HepG2 (cell line): ENCODE measurements at regions not wholly inside any gene's neighbourhood (a gene's known extent, or its start where the extent isn't known, plus 50 kb on each side); places are given as distances from the start of the nearest gene placed in this dataset.
A peak's percentile ranks its signal among the peaks of the same experiment; 100 is the strongest.

Source experiments
- ATF7-NPFF ChIP-seq: sonication (generic); formaldehyde crosslinking; IDR thresholded peaks from 2 replicates; pipeline ENCODE4 v1.8.1; 2023; ENCODE audit warnings: mild to moderate bottlenecking, low read depth, missing genetic modification reagents, moderate library complexity
- CENPT ChIP-seq: sonication (generic); formaldehyde crosslinking; IDR thresholded peaks from 2 replicates; pipeline ENCODE4 v1.8.0; 2022; ENCODE audit warnings: low read depth, mild to moderate bottlenecking, moderate library complexity, missing genetic modification reagents
- EP300 ChIP-seq, 3 experiments: sonication (generic) in 1 of 3; formaldehyde crosslinking in 1 of 3; IDR thresholded peaks; 2 replicates each; pipeline versions ENCODE4 v1.5.1 to v1.6.1; 2011 to 2020; ENCODE audit warnings: low read depth in 2 of 3, low read length in 2 of 3, borderline replicate concordance in 1 of 3, improper control_type of control experiment in 1 of 3, mild to moderate bottlenecking in 1 of 3, missing genetic modification reagents in 1 of 3, moderate library complexity in 1 of 3
- FOXP1 ChIP-seq, 2 experiments: fragments of 450-650 bp in 1 of 2; IDR thresholded peaks; 2 replicates each; pipeline ENCODE4 v1.6.1; 2017 to 2018; ENCODE audit warnings: antibody characterized with exemption in 1 of 2
- HES4 ChIP-seq: sonication (generic); formaldehyde crosslinking; IDR thresholded peaks from 2 replicates; pipeline ENCODE4 v1.9.0; 2021; ENCODE audit warnings: mild to moderate bottlenecking, missing genetic modification reagents, borderline replicate concordance
- IRF1 ChIP-seq: sonication (generic); formaldehyde crosslinking; IDR thresholded peaks from 2 replicates; pipeline ENCODE4 v1.4.0; 2020; ENCODE audit warnings: low read depth, mild to moderate bottlenecking, missing genetic modification reagents
- KDM3A ChIP-seq: IDR thresholded peaks from 2 replicates; pipeline ENCODE4 v1.6.1; 2018; ENCODE audit warnings: low read depth, missing compliant biosample characterization
- KDM5B ChIP-seq: sonication (generic); formaldehyde crosslinking; IDR thresholded peaks from 2 replicates; pipeline ENCODE4 v1.4.0; 2020; ENCODE audit warnings: missing genetic modification reagents, mild to moderate bottlenecking, borderline replicate concordance
- MEIS1 ChIP-seq: sonication (generic); formaldehyde crosslinking; IDR thresholded peaks from 2 replicates; pipeline ENCODE4 v1.9.0; 2021; ENCODE audit warnings: mild to moderate bottlenecking, missing genetic modification reagents, moderate library complexity, borderline replicate concordance
- NCOR1 ChIP-seq: fragments of 200-600 bp; sonication (generic); IDR thresholded peaks from 2 replicates; pipeline ENCODE4 v1.7.0; 2017; ENCODE audit warnings: antibody characterized with exemption, low read length, borderline replicate concordance
- PHF20 ChIP-seq: sonication (generic); formaldehyde crosslinking; IDR thresholded peaks from 2 replicates; pipeline ENCODE4 v1.5.0; 2020; ENCODE audit warnings: mild to moderate bottlenecking, missing genetic modification reagents
- RNF2 ChIP-seq: fragments of 450-650 bp; conservative IDR thresholded peaks from 2 replicates; pipeline ENCODE4 v1.6.1; 2016; ENCODE audit warnings: low read depth
- RXRB ChIP-seq: IDR thresholded peaks from 2 replicates; pipeline ENCODE4 v1.6.1; 2016; ENCODE audit warnings: borderline replicate concordance, missing genetic modification reagents, missing compliant biosample characterization
- SNAI1 ChIP-seq: sonication (generic); formaldehyde crosslinking; IDR thresholded peaks from 2 replicates; pipeline ENCODE4 v1.5.0; 2020; ENCODE audit warnings: mild to moderate bottlenecking, missing genetic modification reagents, borderline replicate concordance
- SOX6 ChIP-seq, 2 experiments: fragments of 450-650 bp in 1 of 2; sonication (generic) in 1 of 2; formaldehyde crosslinking in 1 of 2; IDR thresholded peaks; 2 replicates each; pipeline versions ENCODE4 v1.4.0 to v1.6.1; 2017 to 2020; ENCODE audit warnings: antibody characterized with exemption in 1 of 2, mild to moderate bottlenecking in 1 of 2, missing genetic modification reagents in 1 of 2
- XBP1 ChIP-seq: sonication (generic); formaldehyde crosslinking; IDR thresholded peaks from 2 replicates; pipeline ENCODE4 v1.5.0; 2020; ENCODE audit warnings: missing genetic modification reagents
- ZBTB39 ChIP-seq: sonication (generic); formaldehyde crosslinking; IDR thresholded peaks from 2 replicates; pipeline ENCODE4 v1.5.0; 2020; ENCODE audit warnings: missing genetic modification reagents
- ZHX2 ChIP-seq, 2 experiments: sonication (generic) in 1 of 2; formaldehyde crosslinking in 1 of 2; IDR thresholded peaks; 2 replicates each; pipeline versions ENCODE4 v1.6.1 to v1.9.0; 2014 to 2022; ENCODE audit warnings: antibody characterized with exemption in 1 of 2, borderline replicate concordance in 1 of 2, inconsistent platforms in 1 of 2, low read depth in 1 of 2, missing genetic modification reagents in 1 of 2
- ZNF256 ChIP-seq: sonication (generic); formaldehyde crosslinking; conservative IDR thresholded peaks from 2 replicates; pipeline ENCODE4 v1.4.0; 2020; ENCODE audit warnings: missing genetic modification reagents
- ZNF788 ChIP-seq: sonication (generic); formaldehyde crosslinking; IDR thresholded peaks from 2 replicates; pipeline ENCODE4 v1.5.0; 2020; ENCODE audit warnings: mild to moderate bottlenecking, missing genetic modification reagents, borderline replicate concordance
- ZNF792 ChIP-seq: IDR thresholded peaks from 2 replicates; pipeline ENCODE4 v1.6.1; 2016

- TF ChIP-seq FOXP1 (IDR thresholded peaks at IDR 0.05): no peak
- TF ChIP-seq FOXP1 (CRISPR knock-in tag; IDR thresholded peaks at IDR 0.05): 0 out of 2 replicates have a peak, but pooled peaks have one; percentile 16
- no peak for TF ChIP-seq SNAI1 (CRISPR knock-in tag)
- TF ChIP-seq RNF2: no peak
- no peak for TF ChIP-seq MEIS1 (CRISPR knock-in tag)
- no peak for TF ChIP-seq XBP1 (CRISPR knock-in tag)
- TF ChIP-seq ZNF788: peak; percentile 49; the same call in 1 of the 2 replicates
- peak; percentile 8; the same call in 1 of the 2 replicates for TF ChIP-seq KDM3A (CRISPR knock-in tag)
- no peak for TF ChIP-seq KDM5B (CRISPR knock-in tag)
- TF ChIP-seq IRF1 (CRISPR knock-in tag): no peak
- peak; percentile 86; the same call in 1 of the 2 replicates for TF ChIP-seq NCOR1
- no peak for TF ChIP-seq SOX6 (IDR thresholded peaks at IDR 0.05)
- TF ChIP-seq SOX6 (CRISPR knock-in tag; IDR thresholded peaks at IDR 0.05): peak; percentile 79
- no peak for TF ChIP-seq HES4 (CRISPR knock-in tag)
- no peak for TF ChIP-seq PHF20
- TF ChIP-seq ZHX2 (IDR thresholded peaks at IDR 0.05; ENCODE audit: low read depth): peak; percentile 23; the same call in 1 of the 2 replicates
- TF ChIP-seq ZHX2 (CRISPR knock-in tag; IDR thresholded peaks at IDR 0.05; ENCODE audit: borderline replicate concordance): no peak
- no peak for TF ChIP-seq ZBTB39
- no peak for TF ChIP-seq ATF7-NPFF (CRISPR knock-in tag)
- no peak for TF ChIP-seq ZNF792 (CRISPR knock-in tag)
- peak; percentile 31 to 78; a peak in 2 of 4 replicates for TF ChIP-seq EP300 (IDR thresholded peaks at IDR 0.05; ENCODE audit: low read depth in 2 of 2, low read length in 2 of 2)
- TF ChIP-seq EP300 (CRISPR knock-in tag; IDR thresholded peaks at IDR 0.05; ENCODE audit: borderline replicate concordance): peak; percentile 36; the same call in 1 of the 2 replicates
- TF ChIP-seq ZNF256 (CRISPR knock-in tag): no peak
- TF ChIP-seq RXRB (CRISPR knock-in tag): peak; percentile 63
- no peak for TF ChIP-seq CENPT (CRISPR knock-in tag)
These were observed 66.1 kb upstream of the LRPPRC start (continued) for GRCh38 chr2:44061876-44062275.
